ENCODE measurements at regions not wholly inside any gene's neighbourhood (a gene's known extent, or its start where the extent isn't known, plus 50 kb on each side); places are given as distances from the start of the nearest gene placed in this dataset.
"Not testable (repeated sequence)": the region's sequence is repeated elsewhere in the genome, so short reads cannot be mapped to it uniquely, and the experiment has no call there.

DNA sequence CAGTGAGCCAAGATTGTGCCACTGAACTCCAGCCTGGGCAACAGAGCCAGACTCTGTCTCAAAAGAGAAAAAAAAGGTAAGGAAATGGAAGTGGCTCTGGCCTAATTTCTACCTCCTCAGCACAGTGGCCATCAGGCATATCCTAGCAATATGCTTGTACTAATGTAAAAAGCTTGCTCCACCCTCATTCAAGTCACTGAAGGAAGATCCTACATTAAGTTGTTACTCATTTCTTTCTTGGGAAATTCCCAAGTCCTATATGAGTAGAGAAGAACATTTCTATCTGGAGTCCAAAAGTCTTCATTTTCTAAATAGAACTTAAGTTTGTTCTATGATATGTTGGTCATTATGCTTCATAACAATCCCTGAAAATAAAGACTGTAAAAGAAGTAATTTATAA is 67.3 kb upstream of the HOXC13 start:
- TF ChIP-seq POLR2AphosphoS5 (IDR thresholded peaks at IDR 0.05) (no peak), CTCF (IDR thresholded peaks at IDR 0.05) (no peak), EP300 (IDR thresholded peaks at IDR 0.05) (no peak), POLR2A (IDR thresholded peaks at IDR 0.05) (no peak)
- ATAC-seq (ENCODE audit: low FRiP score in 2 of 2) (no peak), DNase-seq (no peak)
- Histone ChIP-seq H3K27ac (no peak overlapping the region), H3K36me3 (no peaks in the 10 kb centered on the region), H3K9me3 (no peaks in the 10 kb centered on the region), H3K4me3 (no peak overlapping the region), H3K27me3 (no peaks in the 10 kb centered on the region), H3K4me1 (no peaks in the 10 kb centered on the region)

DNA sequence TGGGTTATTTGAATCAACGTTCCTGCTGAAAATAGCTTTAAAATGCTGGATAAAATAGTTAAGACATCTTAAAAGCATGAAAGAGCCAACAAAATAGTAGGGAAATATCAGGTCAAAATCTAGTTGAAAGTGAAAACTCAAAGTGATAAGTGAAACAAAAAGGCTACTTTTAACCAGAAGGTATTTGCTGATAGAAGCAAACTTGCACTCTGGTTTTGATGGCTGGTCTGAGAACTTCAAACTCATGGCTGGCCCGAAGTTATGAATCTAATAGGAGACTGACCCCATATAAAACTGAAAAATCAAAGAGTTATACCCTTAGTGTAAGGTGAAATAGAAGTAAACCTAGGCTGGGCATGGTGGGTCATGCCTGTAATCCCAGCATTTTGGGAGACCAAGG is 66.3 kb upstream of the HOXC13 start:
- Histone ChIP-seq H3K36me3 (no peaks in the 10 kb centered on the region), H3K9me3 (no peaks in the 10 kb centered on the region), H3K27ac (no peak overlapping the region), H3K4me3 (no peak overlapping the region), H3K4me1 (no peaks in the 10 kb centered on the region), H3K27me3 (no peaks in the 10 kb centered on the region)
- ATAC-seq (ENCODE audit: low FRiP score in 2 of 2), result no peak
- no peak for DNase-seq
- TF ChIP-seq EP300 (IDR thresholded peaks at IDR 0.05) (no peak), CTCF (IDR thresholded peaks at IDR 0.05) (no peak), POLR2AphosphoS5 (IDR thresholded peaks at IDR 0.05) (no peak)
- 54 to 67% methylated on average over 2 of the region's 2 CpGs for WGBS, 2 donors

DNA sequence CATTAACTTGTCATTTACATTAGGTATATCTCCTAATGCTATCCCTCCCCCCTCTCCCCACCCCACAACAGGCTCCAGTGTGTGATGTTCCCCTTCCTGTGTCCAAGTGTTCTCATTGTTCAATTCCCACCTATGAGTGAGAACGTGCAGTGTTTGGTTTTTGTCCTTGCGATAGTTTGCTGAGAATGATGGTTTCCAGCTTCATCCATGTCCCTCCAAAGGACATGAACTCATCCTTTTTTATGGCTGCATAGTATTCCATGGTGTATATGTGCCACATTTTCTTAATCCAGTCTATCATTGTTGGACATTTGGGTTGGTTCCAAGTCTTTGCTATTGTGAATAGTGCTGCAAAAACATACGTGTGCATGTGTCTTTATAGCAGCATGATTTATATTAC is 60.7 kb upstream of the HOXC13 start:
- WGBS, 2 donors, result 92 to 93% methylated on average over 3 of the region's 3 CpGs
- DNase-seq, result not testable (repeated sequence)

GRCh38 chr12:53887006-53887405 is 51.6 kb upstream of the HOXC13 start:
- Histone ChIP-seq H3K27ac (no peak overlapping the region), H3K4me1 (no peaks in the 10 kb centered on the region), H3K4me3 (no peak overlapping the region), H3K36me3 (no peaks in the 10 kb centered on the region), H3K27me3 (no peaks in the 10 kb centered on the region), H3K9me3 (no peaks in the 10 kb centered on the region)
- 44 to 59% methylated on average over 3 of the region's 3 CpGs for WGBS, 2 donors
- ATAC-seq (ENCODE audit: low FRiP score in 2 of 2), result no peak
- DNase-seq, result no peak
- no peak for TF ChIP-seq POLR2AphosphoS5 (IDR thresholded peaks at IDR 0.05)
- no peak for TF ChIP-seq EP300 (IDR thresholded peaks at IDR 0.05)
- TF ChIP-seq POLR2A (IDR thresholded peaks at IDR 0.05), result no peak
- TF ChIP-seq CTCF (IDR thresholded peaks at IDR 0.05), result no peak

More for the DNA sequence above, 60.7 kb upstream of the HOXC13 start:
- H3K36me3 ChIP-seq; ATAC-seq (ENCODE audit: low FRiP score in 2 of 2); H3K4me1 ChIP-seq; H3K27ac ChIP-seq; H3K9me3 ChIP-seq; H3K4me3 ChIP-seq; H3K27me3 ChIP-seq: not testable (repeated sequence)

- ATAC-seq (ENCODE audit: low FRiP score in 2 of 2) (no peak), DNase-seq (no peak)
- Histone ChIP-seq H3K4me1 (no peaks in the 10 kb centered on the region), H3K4me3 (no peak overlapping the region), H3K27me3 (no peaks in the 10 kb centered on the region), H3K27ac (no peak overlapping the region), H3K9me3 (no peaks in the 10 kb centered on the region), H3K36me3 (no peaks in the 10 kb centered on the region)
- no peak for TF ChIP-seq POLR2AphosphoS5 (IDR thresholded peaks at IDR 0.05)
- no peak for TF ChIP-seq POLR2A (IDR thresholded peaks at IDR 0.05)
- no peak for TF ChIP-seq EP300 (IDR thresholded peaks at IDR 0.05)
- TF ChIP-seq CTCF (IDR thresholded peaks at IDR 0.05), result no peak
- 91 to 94% methylated on average over 2 of the region's 2 CpGs for WGBS, 2 donors
Measured at GRCh38 chr12:53887881-53888280, 50.8 kb upstream of the HOXC13 start.

Small RNAs in the stretch of these regions (small RNA-seq; reads per million reads assigned to genes)
- gene RN7SKP289, result 0 reads per million in 4 donors
